BJ (cell line): ENCODE measurements at regions not wholly inside any gene's neighbourhood (a gene's known extent, or its start where the extent isn't known, plus 50 kb on each side); places are given as distances from the start of the nearest gene placed in this dataset.

Experiments
- CTCF ChIA-PET: fragments of 350-600 bp; formaldehyde crosslinking; extraction: SDS; loops from one replicate; lab custom pipeline; 2021; ENCODE audit warnings: antibody characterized with exemption, inconsistent platforms; lab: Yijun Ruan, JAX
- POLR2A ChIA-PET: fragments of 300-600 bp; sonication (Branson Sonifier 250); formaldehyde crosslinking; extraction: SDS; loops from one replicate; lab custom pipeline; 2021; ENCODE audit warnings: antibody characterized with exemption; lab: Charles Lee
- DNase-seq: peaks from one replicate; pipeline ENCODE4 v3.0.0-alpha.2; 2011; ENCODE audit warnings: low read depth
- H3K27me3 ChIP-seq: 2 replicates; pipeline ENCODE4 v1.6.0; 2011; ENCODE audit warnings: low read length; ENCODE audit not compliant: control insufficient read depth, insufficient read depth
- H3K36me3 ChIP-seq: 2 replicates; pipeline ENCODE4 v1.5.1; 2011; ENCODE audit warnings: low read length; ENCODE audit not compliant: control insufficient read depth, insufficient read depth
- H3K4me3 ChIP-seq: 2 replicates; pipeline ENCODE4 v1.5.1; 2011; ENCODE audit warnings: low read depth, mild to moderate bottlenecking, control low read depth, low read length
- CTCF ChIP-seq: IDR thresholded peaks from 2 replicates; pipeline ENCODE4 v1.5.1; 2011; ENCODE audit warnings: low read depth, mild to moderate bottlenecking, control low read depth, inconsistent platforms, low read length, moderate library complexity; ENCODE audit not compliant: insufficient read depth

DNA sequence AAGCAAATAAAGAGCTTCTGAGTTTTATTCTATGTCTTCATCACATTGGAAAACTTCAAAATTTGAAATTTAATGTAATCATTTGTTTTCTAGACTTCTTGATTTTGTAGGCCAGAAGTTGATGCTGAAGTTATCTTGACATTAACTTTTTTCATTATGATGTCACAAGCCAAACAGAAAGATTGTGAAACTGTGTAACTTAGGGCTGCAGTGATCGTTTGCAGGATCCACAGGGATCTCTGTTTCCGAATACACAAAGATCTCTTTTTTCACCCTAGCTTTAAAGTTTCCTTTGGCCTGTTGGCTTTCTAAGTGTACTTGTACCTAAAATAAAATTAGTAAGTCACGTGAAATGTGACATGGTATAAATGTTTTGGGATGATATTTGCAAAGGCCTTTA, 594.9 kb upstream of the CDH2 start:
- Histone ChIP-seq H3K27me3 (no peaks in the 10 kb centered on the region), H3K4me3 (no peak overlapping the region), H3K36me3 (no peaks in the 10 kb centered on the region)
- CTCF ChIA-PET: no interaction called here
- POLR2A ChIA-PET: no interaction called here
- DNase-seq: no peak
- TF ChIP-seq CTCF: no peak

GRCh38 chr18:28768791-28769768, 592.1 kb upstream of the CDH2 start:
- Histone ChIP-seq H3K4me3 (no peak overlapping the region), H3K36me3 (no peaks in the 10 kb centered on the region), H3K27me3 (no peaks in the 10 kb centered on the region)
- ChIA-PET CTCF (interaction anchor here (0.6 to 1.6 kb wide), 2 partner anchors 9 to 32 kb away, joined by 3 to 4 read pairs; no protein-coding TSS in a partner anchor), POLR2A (no interaction called here)
- no peak for DNase-seq
- TF ChIP-seq CTCF: no peak

DNA sequence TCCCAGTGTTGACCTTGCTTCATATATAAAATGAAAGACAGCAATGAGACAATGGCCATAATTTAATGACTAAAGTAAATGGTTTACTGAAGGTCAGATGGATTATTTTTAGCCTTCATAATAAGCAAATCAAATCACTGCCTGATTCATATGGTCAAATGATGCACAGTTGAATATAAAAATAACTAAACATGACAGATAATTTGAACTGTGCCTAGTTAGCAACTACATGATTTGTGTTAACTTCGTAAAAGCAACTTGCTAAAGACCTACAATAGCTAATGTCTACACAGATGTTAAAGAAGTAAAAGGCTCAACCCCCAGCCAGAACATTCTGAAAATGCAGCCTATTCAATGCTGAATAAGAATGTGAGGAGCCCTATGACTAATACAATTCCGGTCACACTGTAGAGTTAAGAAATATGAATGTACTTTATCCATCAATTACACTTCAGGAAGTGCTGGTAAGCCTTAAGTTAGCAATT, 590.8 kb upstream of the CDH2 start:
- ChIA-PET POLR2A (no interaction called here), CTCF (no interaction called here)
- peak; percentile 37 for DNase-seq
- Histone ChIP-seq H3K36me3 (no peaks in the 10 kb centered on the region), H3K27me3 (no peaks in the 10 kb centered on the region), H3K4me3 (no peak overlapping the region)
- no peak for TF ChIP-seq CTCF

DNA sequence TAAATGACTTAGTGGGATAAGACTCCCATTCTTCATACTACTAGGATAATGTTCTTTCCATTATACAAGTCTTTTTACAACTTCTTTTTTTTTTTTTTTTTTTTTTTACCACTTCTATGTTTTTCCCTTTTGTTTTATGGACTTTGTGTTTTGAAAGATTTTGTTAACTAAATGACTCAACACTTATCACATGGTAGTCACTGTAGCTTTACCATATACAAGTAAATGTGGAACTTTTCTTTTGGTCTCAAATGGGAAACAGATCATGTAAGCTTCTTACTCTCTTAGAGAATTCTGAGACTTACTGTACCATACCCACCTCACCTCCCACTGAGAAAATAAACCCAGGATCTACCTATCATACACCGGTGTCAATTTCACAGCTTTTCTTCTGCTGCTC, 590.3 kb upstream of the CDH2 start:
- ChIA-PET CTCF (no interaction called here), POLR2A (interaction anchor here (0.5 kb wide), 2 partner anchors 23 to 341 kb away, joined by 3 to 6 read pairs; no protein-coding TSS in a partner anchor)
- Histone ChIP-seq H3K4me3 (no peak overlapping the region), H3K36me3 (no peaks in the 10 kb centered on the region), H3K27me3 (no peaks in the 10 kb centered on the region)
- TF ChIP-seq CTCF: no peak
- DNase-seq: no peak

GRCh38 chr18:28766721-28767120, 589.8 kb upstream of the CDH2 start:
- no peak overlapping the region for H3K4me3 ChIP-seq
- H3K27me3 ChIP-seq: no peaks in the 10 kb centered on the region
- no peak for DNase-seq
- no peaks in the 10 kb centered on the region for H3K36me3 ChIP-seq
- CTCF ChIA-PET: no interaction called here
- TF ChIP-seq CTCF: no peak
- POLR2A ChIA-PET: interaction anchor here (0.5 kb wide), 2 partner anchors 22 to 341 kb away, joined by 3 to 6 read pairs; no protein-coding TSS in a partner anchor
